HTR-8/SVneo (cell line): ENCODE measurements at regions not wholly inside any gene's neighbourhood (a gene's known extent, or its start where the extent isn't known, plus 50 kb on each side); places are given as distances from the start of the nearest gene placed in this dataset.

ENCODE experiments used
- DNase-seq: peaks from one replicate; pipeline ENCODE4 v3.0.0; 2011; ENCODE audit warnings: low spot score, mixed read lengths; ENCODE audit not compliant: insufficient read length
- FAIRE-seq: peaks from 2 replicates; lab custom pipeline; 2011; peaks lifted over from hg19 to GRCh38; lab: Jason Lieb, UNC

DNA sequence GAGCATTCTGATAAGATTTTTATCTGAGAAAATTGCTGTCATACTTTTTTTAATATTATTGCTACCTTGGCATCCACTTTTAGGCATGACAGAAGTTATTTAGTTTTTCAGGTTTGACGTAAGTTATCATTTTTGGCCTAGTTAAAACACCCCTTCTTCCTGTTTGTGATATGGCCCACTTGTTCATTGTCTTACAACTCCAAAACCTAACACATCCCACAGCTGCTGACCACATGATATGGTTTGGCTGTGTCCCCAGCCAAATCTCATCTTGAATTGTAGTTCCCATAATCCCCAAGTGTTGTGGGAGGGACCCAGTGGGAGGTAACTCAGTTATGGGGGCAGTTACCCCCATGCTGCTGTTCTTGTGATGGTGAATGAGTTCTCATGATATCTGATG lies 388.1 kb downstream of the SLC4A3 start:
- no peak for FAIRE-seq
- DNase-seq, result no peak

DNA sequence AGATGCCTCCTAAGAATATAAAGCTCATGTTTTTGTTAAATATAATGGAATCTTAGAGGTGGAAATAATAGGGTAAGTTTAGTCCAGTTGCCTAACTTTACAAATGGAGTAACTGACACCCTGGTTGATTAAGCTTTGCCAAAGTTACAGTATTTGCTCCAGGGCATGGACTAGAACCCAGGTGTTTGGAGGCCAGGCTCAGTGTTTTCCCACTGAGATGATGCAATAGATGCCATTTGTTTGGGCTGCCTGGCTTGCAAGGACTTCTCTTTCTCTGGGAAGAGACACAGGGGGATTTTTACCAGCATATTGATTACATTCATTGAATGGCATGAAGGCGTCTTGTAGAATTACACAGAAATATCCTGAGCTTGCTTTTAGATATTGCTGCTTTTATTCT lies 397.8 kb downstream of the SLC4A3 start:
- FAIRE-seq, result no peak
- DNase-seq, result no peak

DNA sequence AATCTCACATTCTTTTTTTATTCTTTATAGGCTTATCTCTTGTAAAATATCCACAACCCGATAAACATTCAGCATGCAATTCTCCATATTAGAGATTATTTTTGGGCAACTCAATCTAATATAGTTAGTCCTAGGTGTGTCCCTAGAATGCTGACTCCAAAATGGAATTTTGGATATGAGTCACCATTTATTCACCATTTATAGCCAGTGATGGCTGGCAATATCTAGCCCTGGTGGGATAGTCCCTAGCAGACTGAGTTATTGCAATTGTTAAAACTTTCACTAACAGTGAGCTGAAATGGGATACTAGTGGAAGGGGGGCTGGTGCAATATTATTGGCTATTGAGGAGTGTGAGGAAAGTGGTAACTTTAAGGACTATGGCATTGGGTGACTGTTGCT lies 401.6 kb downstream of the SLC4A3 start:
- DNase-seq (no peak), FAIRE-seq (no peak)

DNA sequence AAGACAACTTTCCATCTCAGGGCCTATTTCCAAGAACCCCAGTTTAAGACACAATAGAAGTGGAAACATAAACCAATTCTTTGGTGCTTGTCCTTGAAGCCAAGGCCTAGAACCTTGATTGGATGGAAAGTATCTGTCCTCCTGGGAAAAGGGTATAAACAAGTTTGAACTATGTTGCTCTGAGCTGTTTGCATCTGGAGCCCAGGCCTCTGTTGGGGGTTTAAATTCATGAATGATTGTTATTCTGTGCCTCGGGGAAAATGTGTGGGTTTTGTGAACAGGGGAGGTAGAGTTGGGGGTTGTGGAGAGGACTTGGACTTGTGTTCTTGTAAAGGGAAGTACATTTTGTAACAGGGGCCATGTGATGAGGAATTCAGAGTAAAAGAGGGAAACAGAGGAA lies 406.1 kb downstream of the SLC4A3 start:
- FAIRE-seq, result peak; percentile 42
- DNase-seq, result no peak

GRCh38 chr2:220034426-220035130 lies 407.1 kb downstream of the SLC4A3 start:
- FAIRE-seq (peak; percentile 72), DNase-seq (peak; percentile 62)

DNA sequence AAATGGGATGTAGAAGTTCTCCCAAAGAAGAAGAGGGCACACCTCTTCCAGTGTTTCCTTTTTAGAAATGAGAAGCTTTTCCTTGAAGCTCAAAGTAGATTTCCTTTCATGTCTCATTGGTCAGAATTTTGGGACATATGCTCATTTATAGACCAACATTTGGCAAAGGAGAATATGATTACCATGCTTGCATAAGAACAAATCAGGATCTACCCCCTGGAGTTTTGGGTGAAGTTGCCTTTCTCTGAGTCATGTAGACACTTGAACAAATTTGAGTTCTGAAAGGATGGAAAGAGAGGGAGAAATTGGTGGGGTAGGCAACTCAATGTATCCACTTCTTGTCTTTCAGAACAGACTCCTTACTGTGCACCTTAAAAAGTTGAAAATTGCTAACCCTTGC lies 409.0 kb downstream of the SLC4A3 start:
- DNase-seq, result no peak
- FAIRE-seq, result no peak

DNA sequence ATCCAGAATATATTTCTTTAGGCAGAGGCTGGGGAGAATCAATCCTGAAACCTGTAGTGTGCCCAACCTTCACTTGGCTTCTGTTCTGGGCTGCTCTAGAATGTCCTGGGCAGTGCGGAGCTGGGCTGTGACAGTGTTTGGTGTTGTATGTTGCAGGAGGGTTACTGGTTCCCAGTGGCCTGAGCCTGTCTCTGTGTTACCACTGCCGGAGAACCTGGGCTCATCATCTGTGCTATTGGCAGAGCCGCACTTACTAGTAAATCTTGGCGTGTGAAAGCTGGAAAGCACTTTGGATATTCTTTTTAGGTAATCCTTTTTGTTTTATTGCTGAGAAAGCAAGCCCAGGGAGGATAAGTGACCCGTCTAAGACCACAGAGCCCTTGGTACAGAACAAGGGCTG lies 412.9 kb downstream of the SLC4A3 start:
- no peak for DNase-seq
- FAIRE-seq, result no peak

DNA sequence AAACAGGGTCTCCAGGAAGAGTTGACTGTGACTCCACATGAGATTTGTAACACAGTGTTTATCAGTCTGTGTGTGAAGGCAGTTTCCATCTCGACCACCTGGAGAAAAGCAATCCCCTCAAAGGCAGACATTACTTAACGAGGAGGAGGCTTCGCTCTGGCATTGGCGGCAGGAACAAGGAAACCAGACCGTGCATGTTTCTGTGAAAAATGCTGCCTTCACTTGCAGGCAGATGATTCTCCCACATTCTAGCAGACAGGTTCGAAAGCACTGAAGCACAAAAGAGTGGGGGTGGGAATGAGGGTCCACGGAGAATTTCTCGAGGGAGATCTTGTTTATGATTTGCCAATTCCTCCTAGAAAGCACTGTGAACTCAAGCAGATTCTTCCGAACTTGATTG lies 414.0 kb downstream of the SLC4A3 start:
- FAIRE-seq (no peak), DNase-seq (no peak)

- peak; percentile 44 for DNase-seq
- no peak for FAIRE-seq
These were observed 415.9 kb downstream of the SLC4A3 start for GRCh38 chr2:220043155-220043989.

DNA sequence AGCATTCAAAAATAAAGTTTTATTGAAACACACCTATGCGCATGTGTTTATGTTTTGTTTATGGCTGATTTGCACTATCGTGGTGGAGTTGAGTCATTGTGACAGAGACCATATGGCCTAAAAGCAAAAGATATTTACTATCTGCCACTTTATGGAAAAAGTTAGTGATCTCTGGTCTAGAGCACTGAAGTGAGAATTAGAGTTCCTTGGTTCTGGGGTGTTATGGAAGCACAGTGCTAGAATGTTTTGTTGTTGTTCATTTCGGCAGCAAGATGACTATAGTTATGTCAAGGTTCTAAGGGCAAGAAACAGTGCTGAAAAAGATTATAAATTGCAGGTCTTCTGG lies 416.5 kb downstream of the SLC4A3 start:
- FAIRE-seq, result no peak
- peak; percentile 14 for DNase-seq

- DNase-seq (no peak), FAIRE-seq (no peak)
These were observed 417.0 kb downstream of the SLC4A3 start for GRCh38 chr2:220044383-220044782.

GRCh38 chr2:220046507-220046906 lies 419.1 kb downstream of the SLC4A3 start:
- DNase-seq (no peak), FAIRE-seq (no peak)

DNA sequence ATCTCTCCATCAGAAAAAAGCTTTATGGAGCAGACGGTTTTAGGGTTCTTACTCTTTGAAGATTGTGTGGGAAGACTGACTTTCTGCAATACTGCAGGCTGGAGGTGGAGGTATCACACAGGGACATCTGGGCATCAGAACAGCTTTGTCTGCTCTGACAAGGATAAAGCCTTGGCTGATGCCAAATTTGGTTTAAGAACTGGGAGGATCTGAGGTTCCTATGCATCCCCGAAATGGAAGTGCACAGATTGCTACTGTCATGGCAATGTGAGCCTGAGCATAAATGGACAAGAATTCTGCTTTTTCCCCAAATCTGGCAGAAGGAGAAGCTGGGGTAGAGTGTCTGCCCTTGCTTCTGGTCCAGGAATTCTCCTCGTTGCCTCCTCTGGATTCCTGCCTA lies 424.3 kb downstream of the SLC4A3 start:
- DNase-seq, result no peak
- no peak for FAIRE-seq

- no peak for DNase-seq
- FAIRE-seq, result no peak
These were observed 426.5 kb downstream of the SLC4A3 start for GRCh38 chr2:220053919-220054318.

- FAIRE-seq (no peak), DNase-seq (no peak)
These were observed 430.0 kb downstream of the SLC4A3 start for GRCh38 chr2:220057391-220057790.

DNA sequence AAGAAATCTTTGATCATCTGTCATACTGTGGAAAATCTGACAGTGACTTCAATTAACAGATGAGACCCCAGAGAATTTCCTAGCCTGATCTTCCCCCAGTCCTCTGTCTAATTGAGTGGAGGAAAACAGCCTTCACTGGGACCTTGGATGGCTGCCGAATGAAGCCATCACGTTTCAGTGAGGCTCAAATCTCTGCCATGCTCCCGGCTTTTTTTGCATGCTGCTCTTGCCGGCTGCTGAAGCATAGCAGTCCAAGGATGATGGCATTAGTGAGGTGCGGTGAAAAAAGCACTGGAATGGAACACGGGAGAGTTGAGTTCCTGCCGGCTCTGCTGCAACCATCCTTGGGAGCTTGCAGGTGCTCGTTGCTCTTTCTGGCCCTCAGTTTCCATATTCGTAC lies 430.5 kb downstream of the SLC4A3 start:
- DNase-seq (no peak), FAIRE-seq (no peak)

DNA sequence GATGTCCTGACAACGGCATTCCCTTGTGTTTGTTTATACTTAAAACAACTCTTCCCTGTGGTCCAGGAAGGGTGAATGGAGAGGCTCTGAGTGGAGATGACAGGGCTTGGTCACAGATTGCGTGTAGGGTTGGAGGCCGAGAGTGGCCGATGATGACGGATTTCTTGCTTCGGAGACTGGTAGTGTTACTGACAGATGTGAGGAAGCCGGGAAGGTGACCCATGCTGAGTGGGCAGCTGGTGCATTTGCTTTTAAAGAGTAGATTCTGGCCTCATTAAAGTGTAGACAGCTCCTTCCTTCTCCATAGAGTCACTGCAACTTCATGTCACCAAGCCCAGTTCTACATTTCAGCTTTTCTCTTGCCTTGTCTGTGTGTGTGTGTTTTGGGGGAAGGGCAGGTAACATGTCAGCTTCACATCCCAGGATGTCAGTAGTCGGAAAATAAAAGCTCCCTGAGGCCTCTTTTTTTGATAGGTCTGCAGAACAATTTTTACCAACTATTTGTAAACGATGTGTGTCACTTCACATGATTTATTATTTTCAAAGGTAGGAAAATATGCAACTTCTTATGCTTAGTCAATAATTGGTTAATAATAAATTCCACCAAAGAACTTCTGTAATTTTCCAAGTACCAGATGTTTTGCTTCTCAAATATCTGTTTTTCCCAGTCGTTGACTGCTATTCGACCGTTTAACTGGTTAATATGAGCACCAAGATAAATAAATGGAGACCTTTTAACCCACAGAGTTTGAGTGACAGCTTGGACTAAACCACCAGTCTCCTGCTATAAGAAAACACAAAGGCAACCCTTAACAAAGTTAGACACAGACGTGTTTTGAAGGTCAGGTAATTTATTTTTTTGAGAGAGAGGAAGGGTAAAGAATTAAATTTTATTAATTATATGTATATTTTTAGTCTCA lies 436.9 kb downstream of the SLC4A3 start:
- no peak for FAIRE-seq
- no peak for DNase-seq

DNA sequence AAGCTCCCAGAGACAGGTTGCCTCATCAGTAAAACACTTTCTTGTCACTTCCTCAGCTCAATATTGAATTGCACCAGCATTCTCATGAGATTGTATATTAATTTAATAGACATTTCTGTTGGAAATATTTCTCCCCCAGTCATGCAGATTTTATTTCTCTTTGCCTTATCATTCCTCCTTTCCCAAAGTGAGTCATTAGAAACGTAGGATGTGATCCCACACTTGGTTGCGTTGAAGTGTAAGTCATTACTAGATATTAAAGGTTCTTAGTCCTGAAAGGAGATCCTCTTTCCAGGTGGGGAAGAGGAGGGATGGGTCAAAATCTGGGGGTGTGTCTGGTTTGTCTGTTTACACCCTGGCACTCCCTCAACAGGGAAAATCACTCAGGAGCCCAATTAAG lies 438.2 kb downstream of the SLC4A3 start:
- no peak for DNase-seq
- FAIRE-seq, result no peak

DNA sequence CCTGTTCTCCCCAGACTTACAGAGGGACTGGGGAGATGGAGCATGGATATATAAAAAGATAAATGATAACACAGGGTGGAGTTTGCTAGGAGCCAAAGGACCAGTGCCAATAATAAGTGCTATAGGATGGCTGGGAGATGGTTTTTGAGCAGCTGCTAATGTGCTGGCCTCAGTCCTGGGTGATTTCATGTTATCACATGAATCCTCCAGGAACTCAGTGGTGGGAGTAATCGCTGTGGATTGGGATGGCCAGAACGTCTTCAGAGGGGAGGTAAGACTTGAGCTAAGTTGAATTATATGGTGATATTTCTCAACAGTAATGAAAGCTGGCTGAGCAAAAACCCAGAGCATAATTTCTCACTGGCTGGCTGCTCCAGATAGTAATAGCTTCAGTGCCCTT lies 441.4 kb downstream of the SLC4A3 start:
- DNase-seq, result no peak
- no peak for FAIRE-seq

DNA sequence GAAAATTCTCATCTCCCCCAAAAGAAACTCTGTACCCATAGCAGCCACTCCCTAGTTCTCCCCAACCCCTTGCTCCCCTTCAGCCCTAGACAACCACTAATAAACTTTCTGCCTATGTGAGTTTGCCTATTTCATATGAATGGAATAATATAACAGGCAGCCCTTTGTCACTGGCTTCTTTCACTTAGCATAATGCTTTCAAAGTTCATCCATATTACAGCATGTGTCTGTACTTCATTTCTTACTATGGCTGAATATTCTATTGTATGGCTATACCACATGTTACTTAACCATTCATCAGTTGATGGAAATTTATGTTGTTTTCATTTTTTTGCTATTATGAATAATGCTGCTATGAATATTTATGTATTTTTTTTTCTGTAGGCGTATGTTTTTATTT lies 442.9 kb downstream of the SLC4A3 start:
- FAIRE-seq, result no peak
- no peak for DNase-seq

DNA sequence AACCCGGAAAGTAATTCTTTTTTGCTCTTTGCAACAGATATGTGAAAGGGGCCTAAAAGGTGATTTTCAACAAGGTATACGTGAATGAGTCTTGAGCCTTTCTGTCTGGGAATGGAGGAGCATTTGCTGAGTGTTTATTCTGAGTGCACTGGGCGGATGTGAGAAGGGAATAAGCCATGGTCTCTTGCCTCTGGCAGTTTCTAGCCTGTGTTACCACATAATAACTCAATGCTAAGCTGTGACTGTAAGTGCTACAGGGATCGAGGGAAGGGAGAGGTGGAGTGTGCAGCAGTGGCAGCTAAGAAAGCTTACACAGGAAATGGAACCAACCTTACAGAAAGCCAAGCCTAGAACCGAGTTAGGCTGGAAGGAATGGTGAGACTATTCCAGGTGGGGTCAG lies 444.3 kb downstream of the SLC4A3 start:
- no peak for DNase-seq
- peak; percentile 67 for FAIRE-seq
